ENCODE measurements at regions not wholly inside any gene's neighbourhood (a gene's known extent, or its start where the extent isn't known, plus 50 kb on each side); places are given as distances from the start of the nearest gene placed in this dataset.

- no peak for DNase-seq (ENCODE audit: low spot score)
- TF ChIP-seq SP1 (IDR thresholded peaks at IDR 0.05) = no peak
- TF ChIP-seq HNF4A (conservative IDR thresholded peaks at IDR 0.05) = no peak
- no peak for TF ChIP-seq REST (IDR thresholded peaks at IDR 0.05)
- no peak for TF ChIP-seq ATF3 (IDR thresholded peaks at IDR 0.05)
- TF ChIP-seq NR2F2 (IDR thresholded peaks at IDR 0.05) = no peak
- TF ChIP-seq ZBTB33 (IDR thresholded peaks at IDR 0.05) = no peak
- TF ChIP-seq MAX (IDR thresholded peaks at IDR 0.05) = no peak
- TF ChIP-seq YY1 (IDR thresholded peaks at IDR 0.05) = no peak
- no peak for TF ChIP-seq CTCF (IDR thresholded peaks at IDR 0.05; ENCODE audit: low read depth, low read length, missing input control)
- H3K9me3 ChIP-seq (ENCODE audit: control insufficient read depth in 4 of 4, low read length in 3 of 4) = no peaks in the 10 kb centered on the region
- H3K27ac ChIP-seq (ENCODE audit: low read depth in 1 of 2, low read length in 2 of 2) = no peak overlapping the region
- no peaks in the 10 kb centered on the region for H3K4me1 ChIP-seq (ENCODE audit: control insufficient read depth in 4 of 4, insufficient read depth in 4 of 4, low read length in 3 of 4)
- no peak overlapping the region for H3K9ac ChIP-seq (ENCODE audit: low read depth in 1 of 2, low read length in 2 of 2)
- peaks cover 0 to 3% (median 0%) of the 10 kb centered on the region in 4 donors for H3K27me3 ChIP-seq (ENCODE audit: control insufficient read depth in 4 of 4, insufficient read depth in 4 of 4, low read length in 3 of 4)
- H3K4me3 ChIP-seq (ENCODE audit: low read depth in 1 of 3, low read length in 3 of 3) = no peak overlapping the region
- H3K36me3 ChIP-seq (ENCODE audit: control insufficient read depth in 4 of 4, insufficient read depth in 3 of 4, low read depth in 1 of 4, low read length in 3 of 4) = no peaks in the 10 kb centered on the region
- 75% methylated on average over 1 of the region's 1 CpG for WGBS
These were observed 225.8 kb upstream of the UMPS start for GRCh38 chr3:124504332-124505059.

GRCh38 chr3:124509884-124510283 lies 220.4 kb upstream of the UMPS start:
- WGBS = 94% methylated on average over 4 of the region's 4 CpGs
- no peaks in the 10 kb centered on the region for H3K4me1 ChIP-seq (ENCODE audit: control insufficient read depth in 4 of 4, insufficient read depth in 4 of 4, low read length in 3 of 4)
- H3K9ac ChIP-seq (ENCODE audit: low read depth in 1 of 2, low read length in 2 of 2) = no peak overlapping the region
- no peaks in the 10 kb centered on the region for H3K36me3 ChIP-seq (ENCODE audit: control insufficient read depth in 4 of 4, insufficient read depth in 3 of 4, low read depth in 1 of 4, low read length in 3 of 4)
- H3K4me3 ChIP-seq (ENCODE audit: low read depth in 1 of 3, low read length in 3 of 3) = no peak overlapping the region
- H3K27me3 ChIP-seq (ENCODE audit: control insufficient read depth in 4 of 4, insufficient read depth in 4 of 4, low read length in 3 of 4) = no peaks in the 10 kb centered on the region
- TF ChIP-seq GABPA (IDR thresholded peaks at IDR 0.05 in 1 of 2, conservative IDR thresholded peaks at IDR 0.05 in 1 of 2) = no peak
- no peak for DNase-seq (ENCODE audit: low spot score)
- no peaks in the 10 kb centered on the region for H3K9me3 ChIP-seq (ENCODE audit: control insufficient read depth in 4 of 4, low read length in 3 of 4)
- no peak overlapping the region for H3K27ac ChIP-seq (ENCODE audit: low read depth in 1 of 2, low read length in 2 of 2)

Measured in liver (tissue), 8 donors.